IPS-18a (cell line): ENCODE measurements at regions not wholly inside any gene's neighbourhood (a gene's known extent, or its start where the extent isn't known, plus 50 kb on each side); places are given as distances from the start of the nearest gene placed in this dataset.

ENCODE experiments used
- H3K27ac ChIP-seq: one replicate; pipeline ENCODE4 v1.5.1; 2013; ENCODE audit warnings: low read length
- H3K27me3 ChIP-seq: one replicate; pipeline ENCODE4 v1.6.1; 2013; ENCODE audit warnings: mild to moderate bottlenecking, low read length; ENCODE audit not compliant: control insufficient read depth, insufficient read depth
- H3K36me3 ChIP-seq: one replicate; pipeline ENCODE4 v1.6.1; 2013; ENCODE audit warnings: low read depth, low read length; ENCODE audit not compliant: control insufficient read depth
- H3K4me1 ChIP-seq: one replicate; pipeline ENCODE4 v1.6.1; 2013; ENCODE audit warnings: low read depth, low read length; ENCODE audit not compliant: control insufficient read depth
- H3K4me3 ChIP-seq: one replicate; pipeline ENCODE4 v1.5.1; 2013; ENCODE audit warnings: low read length
- H3K9ac ChIP-seq: one replicate; pipeline ENCODE4 v1.6.1; 2013; ENCODE audit warnings: mild to moderate bottlenecking, low read length, moderate library complexity
- H3K9me3 ChIP-seq: one replicate; pipeline ENCODE4 v1.6.1; 2013; ENCODE audit warnings: low read depth, low read length; ENCODE audit not compliant: control insufficient read depth

- H3K9me3 ChIP-seq = no peaks in the 10 kb centered on the region
- H3K36me3 ChIP-seq = no peaks in the 10 kb centered on the region
- H3K27me3 ChIP-seq = no peaks in the 10 kb centered on the region
- no peak overlapping the region for H3K27ac ChIP-seq
- H3K9ac ChIP-seq = no peak overlapping the region
- no peak overlapping the region for H3K4me3 ChIP-seq
- no peaks in the 10 kb centered on the region for H3K4me1 ChIP-seq
Observed at GRCh38 chr14:44287858-44288257, 219.2 kb downstream of the FSCB start.

- Histone ChIP-seq H3K36me3 (no peaks in the 10 kb centered on the region), H3K27ac (no peak overlapping the region), H3K4me1 (no peaks in the 10 kb centered on the region), H3K27me3 (no peaks in the 10 kb centered on the region), H3K4me3 (no peak overlapping the region), H3K9ac (no peak overlapping the region), H3K9me3 (no peaks in the 10 kb centered on the region)
Observed at GRCh38 chr14:44286201-44286600, 220.9 kb downstream of the FSCB start.

GRCh38 chr14:44283836-44284235 lies 223.2 kb downstream of the FSCB start:
- Histone ChIP-seq H3K9me3 (no peaks in the 10 kb centered on the region), H3K27me3 (no peaks in the 10 kb centered on the region), H3K27ac (no peak overlapping the region), H3K4me1 (no peaks in the 10 kb centered on the region), H3K36me3 (no peaks in the 10 kb centered on the region), H3K4me3 (no peak overlapping the region), H3K9ac (no peak overlapping the region)

GRCh38 chr14:44279357-44279756 lies 227.7 kb downstream of the FSCB start:
- no peak overlapping the region for H3K4me3 ChIP-seq
- H3K4me1 ChIP-seq = no peaks in the 10 kb centered on the region
- no peaks in the 10 kb centered on the region for H3K27me3 ChIP-seq
- H3K27ac ChIP-seq = no peak overlapping the region
- H3K36me3 ChIP-seq = no peaks in the 10 kb centered on the region
- H3K9ac ChIP-seq = no peak overlapping the region
- no peaks in the 10 kb centered on the region for H3K9me3 ChIP-seq

- Histone ChIP-seq H3K27ac (no peak overlapping the region), H3K4me3 (no peak overlapping the region), H3K4me1 (no peaks in the 10 kb centered on the region), H3K36me3 (no peaks in the 10 kb centered on the region), H3K27me3 (no peaks in the 10 kb centered on the region), H3K9me3 (no peaks in the 10 kb centered on the region), H3K9ac (no peak overlapping the region)
Observed at GRCh38 chr14:44271637-44272036, 235.4 kb downstream of the FSCB start.

GRCh38 chr14:44271006-44271405 lies 236.1 kb downstream of the FSCB start:
- H3K36me3 ChIP-seq = no peaks in the 10 kb centered on the region
- H3K4me3 ChIP-seq = no peak overlapping the region
- no peak overlapping the region for H3K9ac ChIP-seq
- H3K4me1 ChIP-seq = no peaks in the 10 kb centered on the region
- no peaks in the 10 kb centered on the region for H3K9me3 ChIP-seq
- H3K27ac ChIP-seq = no peak overlapping the region
- H3K27me3 ChIP-seq = no peaks in the 10 kb centered on the region

- Histone ChIP-seq H3K4me1 (no peaks in the 10 kb centered on the region), H3K4me3 (no peak overlapping the region), H3K9ac (no peak overlapping the region), H3K27me3 (no peaks in the 10 kb centered on the region), H3K36me3 (no peaks in the 10 kb centered on the region), H3K27ac (no peak overlapping the region), H3K9me3 (peaks cover 3% of the 10 kb centered on the region)
Observed at GRCh38 chr14:44265246-44265645, 241.8 kb downstream of the FSCB start.

- Histone ChIP-seq H3K36me3 (no peaks in the 10 kb centered on the region), H3K9ac (no peak overlapping the region), H3K27me3 (no peaks in the 10 kb centered on the region), H3K9me3 (peaks cover 12% of the 10 kb centered on the region), H3K4me3 (no peak overlapping the region), H3K4me1 (no peaks in the 10 kb centered on the region), H3K27ac (no peak overlapping the region)
Observed at GRCh38 chr14:44215660-44216059, 291.4 kb downstream of the FSCB start.

GRCh38 chr14:44211718-44212117 lies 295.4 kb downstream of the FSCB start:
- Histone ChIP-seq H3K27ac (no peak overlapping the region), H3K9me3 (peaks cover 5% of the 10 kb centered on the region), H3K27me3 (no peaks in the 10 kb centered on the region), H3K36me3 (no peaks in the 10 kb centered on the region), H3K4me3 (no peak overlapping the region), H3K9ac (no peak overlapping the region), H3K4me1 (no peaks in the 10 kb centered on the region)

- Histone ChIP-seq H3K27me3 (no peaks in the 10 kb centered on the region), H3K4me1 (peaks cover 20% of the 10 kb centered on the region), H3K36me3 (no peaks in the 10 kb centered on the region), H3K9me3 (no peaks in the 10 kb centered on the region), H3K27ac (no peak overlapping the region), H3K9ac (no peak overlapping the region), H3K4me3 (no peak overlapping the region)
Observed at GRCh38 chr14:44204061-44204835, 302.8 kb downstream of the FSCB start.

GRCh38 chr14:44180975-44181374 lies 326.1 kb downstream of the FSCB start:
- Histone ChIP-seq H3K4me3 (no peak overlapping the region), H3K9me3 (peaks cover 2% of the 10 kb centered on the region), H3K36me3 (no peaks in the 10 kb centered on the region), H3K9ac (no peak overlapping the region), H3K4me1 (no peaks in the 10 kb centered on the region), H3K27ac (no peak overlapping the region), H3K27me3 (no peaks in the 10 kb centered on the region)

GRCh38 chr14:44170556-44170955 lies 336.5 kb downstream of the FSCB start:
- H3K9ac ChIP-seq = no peak overlapping the region
- no peak overlapping the region for H3K27ac ChIP-seq
- no peaks in the 10 kb centered on the region for H3K27me3 ChIP-seq
- H3K4me3 ChIP-seq = no peak overlapping the region
- H3K9me3 ChIP-seq = peaks cover 3% of the 10 kb centered on the region
- H3K36me3 ChIP-seq = no peaks in the 10 kb centered on the region
- no peaks in the 10 kb centered on the region for H3K4me1 ChIP-seq
